Activated T-helper 17 cell treated with anti-CD3 and anti-CD28 coated beads, Interleukin-2, amount 50 U/mL, for 72 hours (primary cell): ENCODE measurements at regions not wholly inside any gene's neighbourhood (a gene's known extent, or its start where the extent isn't known, plus 50 kb on each side); places are given as distances from the start of the nearest gene placed in this dataset.

ENCODE experiments used
- ATAC-seq: fragments of 150-1000 bp; cut with Tn5 transposase; replicated peaks from 2 replicates; pipeline ENCODE4 v1.10.0; 2021; ENCODE audit warnings: mild to moderate bottlenecking, moderate library complexity
- H3K27ac Mint-ChIP-seq: one replicate; pipeline ENCODE4 v1.8.0; 2022; ENCODE audit warnings: mixed read lengths
- H3K27me3 Mint-ChIP-seq: one replicate; pipeline ENCODE4 v1.8.0; 2022; ENCODE audit warnings: mixed read lengths
- H3K36me3 Mint-ChIP-seq: one replicate; pipeline ENCODE4 v1.8.0; 2022; ENCODE audit warnings: low read depth, mild to moderate bottlenecking, mixed read lengths
- H3K4me1 Mint-ChIP-seq: one replicate; pipeline ENCODE4 v1.8.0; 2022; ENCODE audit warnings: mixed read lengths
- H3K4me3 Mint-ChIP-seq: one replicate; pipeline ENCODE4 v1.8.0; 2022; ENCODE audit warnings: mild to moderate bottlenecking, mixed read lengths
- H3K9me3 Mint-ChIP-seq: one replicate; pipeline ENCODE4 v1.8.0; 2022; ENCODE audit warnings: mixed read lengths

- H3K36me3 Mint-ChIP-seq, result no peaks in the 10 kb centered on the region
- no peak overlapping the region for H3K27ac Mint-ChIP-seq
- no peaks in the 10 kb centered on the region for H3K9me3 Mint-ChIP-seq
- no peaks in the 10 kb centered on the region for H3K4me1 Mint-ChIP-seq
- H3K27me3 Mint-ChIP-seq, result peaks cover 3% of the 10 kb centered on the region
- ATAC-seq, result no peak
- H3K4me3 Mint-ChIP-seq, result no peak overlapping the region
These were observed 856.3 kb downstream of the RPA4 start for GRCh38 chrX:97740044-97740443.

- Mint-ChIP-seq H3K27ac (no peak overlapping the region), H3K27me3 (peaks cover 3% of the 10 kb centered on the region), H3K4me1 (no peaks in the 10 kb centered on the region), H3K4me3 (no peak overlapping the region), H3K36me3 (no peaks in the 10 kb centered on the region), H3K9me3 (no peaks in the 10 kb centered on the region)
- no peak for ATAC-seq
These were observed 857.2 kb downstream of the RPA4 start for GRCh38 chrX:97740886-97741285.

- H3K36me3 Mint-ChIP-seq, result no peaks in the 10 kb centered on the region
- H3K27me3 Mint-ChIP-seq, result peaks cover 3% of the 10 kb centered on the region
- no peak for ATAC-seq
- H3K9me3 Mint-ChIP-seq, result no peaks in the 10 kb centered on the region
- no peak overlapping the region for H3K27ac Mint-ChIP-seq
- H3K4me3 Mint-ChIP-seq, result no peak overlapping the region
- H3K4me1 Mint-ChIP-seq, result no peaks in the 10 kb centered on the region
These were observed 859.3 kb downstream of the RPA4 start for GRCh38 chrX:97743014-97743413.

GRCh38 chrX:97747346-97747745 is 863.6 kb downstream of the RPA4 start:
- no peak for ATAC-seq
- no peak overlapping the region for H3K4me3 Mint-ChIP-seq
- no peaks in the 10 kb centered on the region for H3K9me3 Mint-ChIP-seq
- no peaks in the 10 kb centered on the region for H3K4me1 Mint-ChIP-seq
- H3K36me3 Mint-ChIP-seq, result no peaks in the 10 kb centered on the region
- no peak overlapping the region for H3K27ac Mint-ChIP-seq
- peaks cover 3% of the 10 kb centered on the region for H3K27me3 Mint-ChIP-seq

- H3K36me3 Mint-ChIP-seq, result no peaks in the 10 kb centered on the region
- H3K27me3 Mint-ChIP-seq, result no peaks in the 10 kb centered on the region
- no peaks in the 10 kb centered on the region for H3K4me1 Mint-ChIP-seq
- H3K4me3 Mint-ChIP-seq, result no peak overlapping the region
- H3K27ac Mint-ChIP-seq, result no peak overlapping the region
- no peaks in the 10 kb centered on the region for H3K9me3 Mint-ChIP-seq
- no peak for ATAC-seq
These were observed 867.3 kb downstream of the RPA4 start for GRCh38 chrX:97751016-97751415.

GRCh38 chrX:97751735-97752134 is 868.0 kb downstream of the RPA4 start:
- Mint-ChIP-seq H3K36me3 (no peaks in the 10 kb centered on the region), H3K9me3 (no peaks in the 10 kb centered on the region), H3K27ac (no peak overlapping the region), H3K4me3 (no peak overlapping the region), H3K27me3 (no peaks in the 10 kb centered on the region), H3K4me1 (no peaks in the 10 kb centered on the region)
- no peak for ATAC-seq

- Mint-ChIP-seq H3K27me3 (no peaks in the 10 kb centered on the region), H3K36me3 (no peaks in the 10 kb centered on the region), H3K9me3 (no peaks in the 10 kb centered on the region), H3K27ac (no peak overlapping the region), H3K4me3 (no peak overlapping the region), H3K4me1 (no peaks in the 10 kb centered on the region)
- no peak for ATAC-seq
These were observed 873.2 kb downstream of the RPA4 start for GRCh38 chrX:97756879-97757278.

GRCh38 chrX:97763391-97763790 is 879.7 kb downstream of the RPA4 start:
- Mint-ChIP-seq H3K27me3 (no peaks in the 10 kb centered on the region), H3K9me3 (no peaks in the 10 kb centered on the region), H3K27ac (no peak overlapping the region)

GRCh38 chrX:97763981-97764380 is 880.3 kb downstream of the RPA4 start:
- H3K27me3 Mint-ChIP-seq, result no peaks in the 10 kb centered on the region
- no peak for ATAC-seq
- H3K4me3 Mint-ChIP-seq, result no peak overlapping the region
- H3K9me3 Mint-ChIP-seq, result no peaks in the 10 kb centered on the region
- no peaks in the 10 kb centered on the region for H3K4me1 Mint-ChIP-seq
- no peaks in the 10 kb centered on the region for H3K36me3 Mint-ChIP-seq
- no peak overlapping the region for H3K27ac Mint-ChIP-seq

More at GRCh38 chrX:97763391-97763790, 879.7 kb downstream of the RPA4 start:
- no peak for ATAC-seq
- Mint-ChIP-seq H3K4me1 (no peaks in the 10 kb centered on the region), H3K36me3 (no peaks in the 10 kb centered on the region), H3K4me3 (no peak overlapping the region)

GRCh38 chrX:97766501-97767095 is 882.9 kb downstream of the RPA4 start:
- Mint-ChIP-seq H3K4me1 (no peaks in the 10 kb centered on the region), H3K9me3 (no peaks in the 10 kb centered on the region), H3K27me3 (no peaks in the 10 kb centered on the region), H3K27ac (no peak overlapping the region), H3K36me3 (no peaks in the 10 kb centered on the region), H3K4me3 (no peak overlapping the region)
- no peak for ATAC-seq

- Mint-ChIP-seq H3K4me1 (no peaks in the 10 kb centered on the region), H3K4me3 (no peak overlapping the region), H3K27me3 (no peaks in the 10 kb centered on the region), H3K36me3 (no peaks in the 10 kb centered on the region), H3K27ac (no peak overlapping the region), H3K9me3 (no peaks in the 10 kb centered on the region)
- no peak for ATAC-seq
These were observed 903.6 kb downstream of the RPA4 start for GRCh38 chrX:97787311-97787710.

GRCh38 chrX:97787849-97788248 is 904.1 kb downstream of the RPA4 start:
- Mint-ChIP-seq H3K4me1 (no peaks in the 10 kb centered on the region), H3K27ac (no peak overlapping the region), H3K4me3 (no peak overlapping the region), H3K27me3 (no peaks in the 10 kb centered on the region), H3K9me3 (no peaks in the 10 kb centered on the region), H3K36me3 (no peaks in the 10 kb centered on the region)
- no peak for ATAC-seq

GRCh38 chrX:97790850-97791249 is 907.1 kb downstream of the RPA4 start:
- no peak overlapping the region for H3K27ac Mint-ChIP-seq
- no peak overlapping the region for H3K4me3 Mint-ChIP-seq
- H3K36me3 Mint-ChIP-seq, result no peaks in the 10 kb centered on the region
- no peaks in the 10 kb centered on the region for H3K4me1 Mint-ChIP-seq
- no peak for ATAC-seq
- no peaks in the 10 kb centered on the region for H3K9me3 Mint-ChIP-seq
- H3K27me3 Mint-ChIP-seq, result no peaks in the 10 kb centered on the region

- no peak overlapping the region for H3K4me3 Mint-ChIP-seq
- no peak for ATAC-seq
- H3K9me3 Mint-ChIP-seq, result no peaks in the 10 kb centered on the region
- no peaks in the 10 kb centered on the region for H3K4me1 Mint-ChIP-seq
- H3K27me3 Mint-ChIP-seq, result no peaks in the 10 kb centered on the region
- no peaks in the 10 kb centered on the region for H3K36me3 Mint-ChIP-seq
- H3K27ac Mint-ChIP-seq, result no peak overlapping the region
These were observed 913.4 kb downstream of the RPA4 start for GRCh38 chrX:97797076-97797475.

GRCh38 chrX:97806238-97806637 is 922.5 kb downstream of the RPA4 start:
- Mint-ChIP-seq H3K9me3 (no peaks in the 10 kb centered on the region), H3K4me1 (no peaks in the 10 kb centered on the region), H3K27ac (no peak overlapping the region), H3K36me3 (no peaks in the 10 kb centered on the region), H3K27me3 (no peaks in the 10 kb centered on the region), H3K4me3 (no peak overlapping the region)
- no peak for ATAC-seq

GRCh38 chrX:97806946-97807345 is 923.2 kb downstream of the RPA4 start:
- H3K9me3 Mint-ChIP-seq, result no peaks in the 10 kb centered on the region
- ATAC-seq, result no peak
- no peaks in the 10 kb centered on the region for H3K27me3 Mint-ChIP-seq
- no peaks in the 10 kb centered on the region for H3K36me3 Mint-ChIP-seq
- H3K4me3 Mint-ChIP-seq, result no peak overlapping the region
- H3K27ac Mint-ChIP-seq, result no peak overlapping the region
- no peaks in the 10 kb centered on the region for H3K4me1 Mint-ChIP-seq
